ENCODE measurements at regions not wholly inside any gene's neighbourhood (a gene's known extent, or its start where the extent isn't known, plus 50 kb on each side); places are given as distances from the start of the nearest gene placed in this dataset.

DNA sequence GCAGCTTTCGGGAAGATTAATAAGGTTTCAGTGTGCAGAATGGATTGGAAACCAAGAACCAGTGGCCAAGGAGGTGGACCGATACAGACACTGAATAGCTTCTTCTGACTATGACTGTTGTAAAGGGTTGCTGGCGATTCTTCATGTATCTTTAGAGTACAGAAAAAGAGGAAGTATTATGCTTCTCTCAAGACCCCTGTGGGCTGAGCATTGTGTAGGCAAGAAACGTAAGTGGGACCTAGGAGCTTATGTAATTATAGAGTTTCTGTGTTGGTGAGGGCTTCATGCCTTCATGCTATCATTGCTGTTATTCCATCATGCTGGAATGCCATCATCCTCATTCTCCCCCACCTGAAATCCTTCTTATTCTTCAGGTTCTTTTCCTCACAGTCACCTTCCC, 105.4 kb upstream of the AKIRIN2 start:
- TF ChIP-seq, protein P1, sequence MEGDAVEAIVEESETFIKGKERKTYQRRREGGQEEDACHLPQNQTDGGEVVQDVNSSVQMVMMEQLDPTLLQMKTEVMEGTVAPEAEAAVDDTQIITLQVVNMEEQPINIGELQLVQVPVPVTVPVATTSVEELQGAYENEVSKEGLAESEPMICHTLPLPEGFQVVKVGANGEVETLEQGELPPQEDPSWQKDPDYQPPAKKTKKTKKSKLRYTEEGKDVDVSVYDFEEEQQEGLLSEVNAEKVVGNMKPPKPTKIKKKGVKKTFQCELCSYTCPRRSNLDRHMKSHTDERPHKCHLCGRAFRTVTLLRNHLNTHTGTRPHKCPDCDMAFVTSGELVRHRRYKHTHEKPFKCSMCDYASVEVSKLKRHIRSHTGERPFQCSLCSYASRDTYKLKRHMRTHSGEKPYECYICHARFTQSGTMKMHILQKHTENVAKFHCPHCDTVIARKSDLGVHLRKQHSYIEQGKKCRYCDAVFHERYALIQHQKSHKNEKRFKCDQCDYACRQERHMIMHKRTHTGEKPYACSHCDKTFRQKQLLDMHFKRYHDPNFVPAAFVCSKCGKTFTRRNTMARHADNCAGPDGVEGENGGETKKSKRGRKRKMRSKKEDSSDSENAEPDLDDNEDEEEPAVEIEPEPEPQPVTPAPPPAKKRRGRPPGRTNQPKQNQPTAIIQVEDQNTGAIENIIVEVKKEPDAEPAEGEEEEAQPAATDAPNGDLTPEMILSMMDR (IDR thresholded peaks at IDR 0.05), result no peak
- TF ChIP-seq POLR2A (IDR thresholded peaks at IDR 0.05), result no peak
